Mucosa of gallbladder (tissue), 1 donor: ENCODE measurements at regions not wholly inside any gene's neighbourhood (a gene's known extent, or its start where the extent isn't known, plus 50 kb on each side); places are given as distances from the start of the nearest gene placed in this dataset.

Experiments
- DNase-seq: peaks from one replicate; pipeline ENCODE4 v3.0.0-alpha.2; 2020; ENCODE audit warnings: low spot score
- donor health status: DM: no; HTN: no; CAD: no.

DNA sequence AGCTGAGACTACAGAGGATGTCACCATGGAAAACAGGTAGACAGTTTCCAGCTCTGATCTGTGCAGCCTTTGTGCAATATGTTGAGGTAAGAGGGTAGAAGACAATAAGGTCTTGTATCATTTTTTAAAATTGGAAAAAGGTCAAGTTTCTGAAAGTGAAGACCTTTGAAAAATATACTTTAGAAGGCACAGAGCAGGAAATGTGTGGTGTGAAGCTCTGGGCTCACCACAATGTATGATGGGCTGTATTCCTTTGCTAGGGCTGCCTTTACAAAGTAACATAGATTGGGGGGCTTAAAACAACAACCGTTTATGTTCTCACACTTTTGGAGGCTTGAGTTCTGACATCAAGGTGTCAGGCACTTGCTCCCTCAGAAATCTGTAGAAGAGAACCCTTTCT, 514.3 kb upstream of the JARID2 start:
- DNase-seq: no peak

- DNase-seq: no peak
Observed at GRCh38 chr6:14732226-14732843, 513.5 kb upstream of the JARID2 start.

GRCh38 chr6:14732844-14733757, 512.8 kb upstream of the JARID2 start:
- DNase-seq: no peak

DNA sequence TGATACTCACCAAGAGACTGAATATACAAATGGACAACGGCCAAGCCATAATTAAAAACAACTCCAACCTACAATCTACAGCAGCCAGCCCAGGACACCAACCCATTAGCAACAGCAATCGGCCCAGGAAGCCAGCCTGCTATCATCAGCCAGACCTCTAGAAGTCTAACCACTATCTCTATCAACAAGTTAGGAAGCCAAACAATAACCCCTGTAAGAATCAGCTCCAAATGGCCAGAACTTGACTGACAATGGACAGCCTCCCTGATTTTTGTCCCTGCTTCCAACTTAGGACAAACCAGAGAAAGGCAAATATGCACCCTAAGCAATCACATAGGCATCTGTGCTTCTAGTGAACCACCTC, 511.8 kb upstream of the JARID2 start:
- DNase-seq: no peak

- DNase-seq: no peak
Observed at GRCh38 chr6:14734416-14735340, 511.2 kb upstream of the JARID2 start.

GRCh38 chr6:14735956-14736486, 509.8 kb upstream of the JARID2 start:
- no peak for DNase-seq

DNA sequence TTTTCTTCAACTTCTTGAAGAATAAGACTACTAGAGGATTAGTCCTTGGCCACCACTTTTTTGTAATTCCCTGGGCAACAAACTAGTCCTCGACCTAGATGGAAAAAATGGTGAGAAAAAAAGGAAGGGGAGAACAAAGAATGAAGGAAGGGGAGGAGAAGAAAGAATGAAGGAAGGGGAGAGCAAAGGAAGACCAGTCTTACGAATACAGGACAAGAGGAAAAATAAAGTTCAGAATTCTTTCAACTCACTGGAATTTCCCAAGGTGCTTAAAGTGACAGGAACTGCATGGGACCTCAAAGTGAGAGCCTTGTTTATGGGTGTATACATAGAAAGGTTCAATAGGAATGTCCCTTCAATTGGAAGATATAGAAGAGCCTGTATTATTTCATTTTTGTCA, 509.3 kb upstream of the JARID2 start:
- no peak for DNase-seq

GRCh38 chr6:14738497-14738896, 507.4 kb upstream of the JARID2 start:
- DNase-seq: no peak

GRCh38 chr6:14738933-14739332, 506.9 kb upstream of the JARID2 start:
- DNase-seq: no peak

DNA sequence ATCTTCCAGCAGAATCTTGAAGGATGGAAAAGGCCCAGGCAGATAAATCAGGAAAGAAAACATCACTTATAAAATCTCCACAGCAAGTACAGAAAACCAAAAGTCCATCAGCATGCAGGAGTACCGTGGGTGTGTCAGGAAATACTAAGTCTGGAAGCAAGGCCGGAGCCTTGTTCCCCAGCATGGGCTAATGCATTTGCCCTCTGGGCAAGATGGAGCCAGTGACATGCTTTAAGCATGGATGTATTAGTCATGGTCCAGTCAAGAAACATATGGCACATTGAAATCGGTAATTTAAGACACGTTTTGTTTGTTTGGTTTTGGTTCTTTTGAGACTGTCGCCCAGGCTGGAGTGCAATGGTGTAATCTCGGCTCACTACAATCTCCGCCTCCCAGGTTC, 506.0 kb upstream of the JARID2 start:
- DNase-seq: no peak

- no peak for DNase-seq
Observed at GRCh38 chr6:14742171-14742570, 503.7 kb upstream of the JARID2 start.

DNA sequence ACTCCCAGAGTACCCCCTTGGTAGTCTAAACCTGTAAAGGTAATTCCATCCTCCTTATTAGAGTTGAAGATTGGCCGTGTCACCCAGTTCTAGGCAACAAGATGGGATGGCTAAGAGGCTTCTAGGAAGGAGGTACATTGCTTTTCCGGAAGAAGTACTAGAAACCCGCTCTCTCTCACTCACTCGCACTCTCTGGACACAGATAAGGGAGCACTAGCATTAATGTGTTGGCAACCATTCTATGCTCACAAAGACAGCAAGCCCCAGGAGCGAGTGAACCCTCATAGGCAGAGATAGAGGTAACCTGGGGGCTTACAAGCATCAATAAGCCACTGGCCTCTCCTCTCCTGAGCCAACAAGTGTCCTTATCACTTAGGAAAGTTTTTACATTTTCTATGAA, 503.2 kb upstream of the JARID2 start:
- no peak for DNase-seq

GRCh38 chr6:14743144-14743473, 502.8 kb upstream of the JARID2 start:
- DNase-seq: no peak

- DNase-seq: peak; percentile 53
Observed at GRCh38 chr6:14743474-14744211, 502.2 kb upstream of the JARID2 start.

GRCh38 chr6:14744212-14744556, 501.7 kb upstream of the JARID2 start:
- DNase-seq: no peak

GRCh38 chr6:14746139-14746837, 499.6 kb upstream of the JARID2 start:
- DNase-seq: no peak

DNA sequence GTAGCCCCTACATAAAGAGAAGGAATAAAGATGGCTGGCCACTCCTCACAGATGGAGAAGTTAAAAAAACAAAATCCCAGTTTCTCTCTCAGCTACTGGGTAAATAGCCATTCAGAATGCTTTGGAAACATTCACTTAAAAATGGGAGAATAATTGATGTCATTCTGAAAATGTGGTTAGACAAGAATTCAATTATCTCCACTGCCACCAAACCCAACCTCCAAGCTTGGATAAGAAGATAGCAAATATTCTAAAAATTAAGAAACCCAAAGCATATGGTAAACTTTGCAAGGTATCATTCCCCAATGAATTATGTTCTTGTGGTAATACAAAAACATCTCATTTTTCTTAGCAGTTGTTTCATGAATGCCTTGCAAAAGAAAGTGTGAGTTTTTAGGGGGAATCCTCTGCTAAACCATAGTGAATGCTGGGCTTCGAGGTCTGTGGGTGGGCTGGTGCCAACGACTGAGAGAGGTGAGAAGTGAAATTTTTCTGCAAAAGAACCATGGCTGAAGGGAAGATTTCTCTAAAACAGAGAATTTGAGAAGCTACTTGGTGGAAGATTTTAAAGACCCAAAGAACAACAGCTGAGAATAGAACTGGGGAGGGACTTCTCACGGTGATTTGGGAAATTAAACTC, 497.9 kb upstream of the JARID2 start:
- DNase-seq: no peak

- no peak for DNase-seq
Observed at GRCh38 chr6:14748679-14749078, 497.2 kb upstream of the JARID2 start.

DNA sequence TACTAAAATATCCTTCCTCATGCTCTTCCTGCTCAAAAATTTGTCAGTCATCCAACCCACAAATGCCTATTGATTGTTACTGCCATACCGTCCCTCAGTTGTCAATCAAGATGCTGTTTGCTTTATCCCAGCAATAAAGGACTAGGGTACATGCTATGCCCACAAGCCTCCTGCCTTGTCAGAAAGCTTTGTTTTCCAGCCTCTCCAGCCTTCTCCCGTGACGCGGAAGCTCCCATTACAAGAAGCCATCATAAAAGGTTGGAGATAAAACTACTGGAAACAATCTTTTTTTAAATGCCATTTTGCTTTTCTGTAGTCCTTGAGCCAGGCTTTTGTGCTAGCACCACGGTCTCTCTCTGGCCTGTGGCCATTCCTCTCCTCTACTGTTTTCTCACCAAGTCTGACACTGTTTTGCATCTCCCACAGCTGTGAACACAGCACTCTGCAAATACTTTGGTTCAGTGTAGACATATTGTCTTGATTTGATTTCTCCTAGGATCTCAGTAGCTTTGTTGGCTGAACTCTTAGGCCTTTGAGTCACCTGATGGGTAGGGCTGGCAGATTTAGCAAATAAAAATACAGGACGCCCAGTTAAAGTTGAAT, 495.7 kb upstream of the JARID2 start:
- no peak for DNase-seq

GRCh38 chr6:14751645-14752175, 494.2 kb upstream of the JARID2 start:
- DNase-seq: no peak
